ENCODE measurements at regions not wholly inside any gene's neighbourhood (a gene's known extent, or its start where the extent isn't known, plus 50 kb on each side); places are given as distances from the start of the nearest gene placed in this dataset.

DNA sequence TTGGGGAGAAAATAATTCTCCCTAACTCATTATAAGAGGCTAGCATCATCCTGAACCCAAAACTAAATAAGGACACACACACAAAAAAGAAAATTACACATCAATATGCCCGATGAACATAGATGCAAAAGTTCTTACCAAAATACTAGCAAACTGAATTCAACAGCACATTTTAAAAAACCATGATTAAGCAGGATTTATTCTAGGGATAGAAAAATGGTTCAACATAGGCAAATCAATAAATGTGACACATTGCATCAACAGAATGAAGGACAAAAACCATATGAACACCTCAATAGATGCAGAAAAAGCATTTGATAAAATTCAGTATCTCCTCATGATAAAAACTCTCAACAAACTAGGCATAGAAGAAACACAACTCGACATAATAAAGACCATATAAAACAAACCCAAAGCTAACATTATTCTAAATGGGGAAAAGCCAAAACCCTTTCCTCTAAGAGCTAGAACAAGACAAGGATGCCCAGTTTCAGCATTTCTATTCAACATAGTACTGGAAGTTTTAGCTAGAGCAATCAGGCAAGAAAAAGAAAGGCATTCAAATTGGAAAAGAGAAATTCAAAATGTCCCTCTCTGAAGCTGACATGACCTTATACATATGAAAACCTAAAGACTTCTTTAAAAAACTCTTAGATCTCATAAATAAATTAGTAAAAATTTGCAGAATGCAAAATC, 200.9 kb downstream of the NKX6-1 start:
- TF ChIP-seq CTCF (conservative IDR thresholded peaks at IDR 0.05) = no peak
- no peak for TF ChIP-seq EZH2 (IDR thresholded peaks at IDR 0.05; ENCODE audit: low read depth)
